Heart left ventricle (tissue), 13 donors: ENCODE measurements at regions not wholly inside any gene's neighbourhood (a gene's known extent, or its start where the extent isn't known, plus 50 kb on each side); places are given as distances from the start of the nearest gene placed in this dataset.

ENCODE experiments used
- CTCF ChIP-seq, 12 donors: fragments of 200-600 bp; sonication (generic) in 4 of 12; IDR thresholded peaks; one replicate each; pipeline versions ENCODE4 v1.5.0 to v1.8.0; 2018 to 2022; ENCODE audit warnings: antibody characterized with exemption in 12 of 12, mild to moderate bottlenecking in 5 of 12
- POLR2A ChIP-seq, 2 donors: fragments of 450-650 bp; IDR thresholded peaks; one replicate each; pipeline ENCODE4 v1.6.1; 2017; ENCODE audit warnings: antibody characterized with exemption in 2 of 2, mild to moderate bottlenecking in 2 of 2, moderate library complexity in 2 of 2
- donor health status: ischemic (EF 13 %, LVEDD 7.1; RV severe dilation, severe dysfunction).
- donor health status: DM: no; HTN: yes; CAD: no.
- donor health status: DM: no; HTN: no; CAD: no.
- donor health status: ischemic (EF 25% LVEDD 6.9; RV normal size, moderate dysfunction).
- donor health status: ischemic (EF 25% LVEDD 5.7; RV mildly dilated, moderate dysfunction).
- donor health status: ischemic (EF 35%, LVEDD 5.7; RV mildly dilated, moderate dysfunction).
- donor health status: nonischemic (EF 11% LVEDD 7.7; RV severe dilation, severe dysfunction).
- donor health status: DM: yes; HTN: yes; CAD: no.
- donor health status: PGD.
- donor health status: ischemic (EF 29% LVEDD 5.4; RV normal size, mild dysfunction).
- donor health status: nonischemic (EF 23%, LVEDD 6.1; RV moderate dilation, normal function).

GRCh38 chr4:43690116-43690515 is 758.5 kb downstream of the KCTD8 start:
- TF ChIP-seq CTCF (IDR thresholded peaks at IDR 0.05) = no peak
- no peak for TF ChIP-seq POLR2A (IDR thresholded peaks at IDR 0.05)
